GM12878 (cell line): ENCODE measurements at regions not wholly inside any gene's neighbourhood (a gene's known extent, or its start where the extent isn't known, plus 50 kb on each side); places are given as distances from the start of the nearest gene placed in this dataset.

Experiments
- ATAC-seq: fragments of 200-7000 bp; cut with Tn5 transposase; 3 replicates; pipeline ENCODE4 v1.9.1; 2020; ENCODE audit warnings: mild to moderate bottlenecking, moderate library complexity
- BruUV-seq: library from RNA; stranded (reverse); fragments of 400-500 nt; replicated peaks from 2 replicates; lab custom pipeline; 2021; lab: Mats Ljungman, UMichigan
- CTCF ChIA-PET: fragments of 300-600 bp; sonication (Branson Sonifier 250); formaldehyde crosslinking; extraction: SDS; loops from one replicate; lab custom pipeline; 2021; ENCODE audit warnings: inconsistent platforms; lab: Yijun Ruan, JAX
- POLR2A ChIA-PET: fragments of 350-600 bp; formaldehyde crosslinking; extraction: SDS; loops from one replicate; lab custom pipeline; 2021; ENCODE audit warnings: inconsistent platforms; lab: Charles Lee
- RAD21 ChIA-PET: fragments of 300-600 bp; sonication (Branson Sonifier 250); formaldehyde crosslinking; loops from one replicate; lab custom pipeline; 2023; ENCODE audit warnings: antibody characterized with exemption; ENCODE audit not compliant: unreplicated experiment; lab: Charles Lee
- SMC1A ChIA-PET: fragments of 300-600 bp; sonication (Branson Sonifier 250); formaldehyde crosslinking; loops from one replicate; lab custom pipeline; 2023; ENCODE audit not compliant: unreplicated experiment, uncharacterized antibody; lab: Charles Lee
- DNase-seq: peaks from one replicate; pipeline ENCODE4 v3.0.0-alpha.2; 2011; ENCODE audit warnings: low read depth, low spot score
- FAIRE-seq: peaks from 3 replicates; lab custom pipeline; 2011; peaks lifted over from hg19 to GRCh38; lab: Jason Lieb, UNC
- H2AFZ ChIP-seq: 2 replicates; pipeline ENCODE4 v1.6.0; 2011; ENCODE audit warnings: low read depth, low read length, control low read depth; ENCODE audit not compliant: control insufficient read depth
- H3K27ac ChIP-seq: 2 replicates; pipeline ENCODE4 v1.5.1; 2011; ENCODE audit warnings: control low read depth; ENCODE audit not compliant: control insufficient read depth, insufficient read depth
- H3K27me3 ChIP-seq, 2 experiments: replicated peaks in 1 of 2; 2 replicates each; pipeline versions ENCODE4 v1.6.0 to v1.6.1; 2011; ENCODE audit warnings: low read length in 1 of 2; ENCODE audit not compliant: control insufficient read depth in 2 of 2, insufficient read depth in 2 of 2
- H3K36me3 ChIP-seq, 2 experiments: 2 replicates each; pipeline ENCODE4 v1.5.1; 2011; ENCODE audit warnings: low read length in 1 of 2; ENCODE audit not compliant: control insufficient read depth in 2 of 2, insufficient read depth in 2 of 2
- H3K4me1 ChIP-seq: 2 replicates; pipeline ENCODE4 v1.6.1; 2011; ENCODE audit warnings: mild to moderate bottlenecking, low read length, moderate library complexity, mixed read lengths; ENCODE audit not compliant: control insufficient read depth, insufficient read depth
- H3K4me2 ChIP-seq: 2 replicates; pipeline ENCODE4 v1.6.0; 2011; ENCODE audit warnings: control low read depth; ENCODE audit not compliant: control insufficient read depth, insufficient read depth
- H3K4me3 ChIP-seq: fragments of 200-600 bp; sonication (generic); 2 replicates; pipeline ENCODE4 v1.5.1; 2016
- H3K79me2 ChIP-seq: 2 replicates; pipeline ENCODE4 v1.6.0; 2011; ENCODE audit warnings: low read length; ENCODE audit not compliant: control insufficient read depth, insufficient read depth
- H3K9ac ChIP-seq: 2 replicates; pipeline ENCODE4 v1.8.0; 2011; ENCODE audit warnings: low read length, control low read depth, mixed read lengths; ENCODE audit not compliant: control insufficient read depth, insufficient read depth
- H3K9me3 ChIP-seq: replicated peaks from 3 replicates; pipeline ENCODE4 v1.5.1; 2011; ENCODE audit warnings: mild to moderate bottlenecking, low read length; ENCODE audit not compliant: control insufficient read depth, insufficient read depth
- H4K20me1 ChIP-seq: 2 replicates; pipeline ENCODE4 v1.6.0; 2011; ENCODE audit not compliant: control insufficient read depth, insufficient read depth
- BACH1 ChIP-seq: fragments of 450-650 bp; IDR thresholded peaks from 2 replicates; pipeline ENCODE4 v1.6.1; 2017; ENCODE audit warnings: mild to moderate bottlenecking, borderline replicate concordance
- BHLHE40 ChIP-seq, 2 experiments: fragments of 450-650 bp in 1 of 2; IDR thresholded peaks; 2 replicates each; pipeline ENCODE4 v1.6.1; 2011 to 2017; ENCODE audit warnings: low read depth in 2 of 2, borderline replicate concordance in 1 of 2, improper control_type of control experiment in 1 of 2, low read length in 1 of 2, mild to moderate bottlenecking in 1 of 2
- CEBPB ChIP-seq, 2 experiments: fragments of 150-350 bp in 1 of 2; IDR thresholded peaks; 2 replicates each; pipeline ENCODE4 v1.6.1; 2012 to 2014; ENCODE audit warnings: low read depth in 2 of 2, low read length in 2 of 2, borderline replicate concordance in 1 of 2, inconsistent platforms in 1 of 2
- FOS ChIP-seq: IDR thresholded peaks from 3 replicates; pipeline ENCODE4 v1.6.1; 2011; ENCODE audit warnings: borderline replicate concordance; ENCODE audit not compliant: insufficient read length; ENCODE audit errors: extremely low read depth
- IRF5 ChIP-seq: fragments of 450-650 bp; IDR thresholded peaks from 2 replicates; pipeline ENCODE4 v1.6.1; 2017; ENCODE audit warnings: borderline replicate concordance
- MEF2B ChIP-seq: fragments of 450-650 bp; IDR thresholded peaks from 2 replicates; pipeline ENCODE4 v1.6.1; 2018; ENCODE audit warnings: mild to moderate bottlenecking, moderate library complexity; ENCODE audit not compliant: partially characterized antibody, poor library complexity, severe bottlenecking
- MTA2 ChIP-seq: fragments of 450-650 bp; IDR thresholded peaks from 2 replicates; pipeline ENCODE4 v1.6.1; 2016; ENCODE audit warnings: low read depth, mild to moderate bottlenecking, moderate library complexity
- NKRF ChIP-seq: fragments of 450-650 bp; conservative IDR thresholded peaks from 2 replicates; pipeline ENCODE4 v1.6.1; 2017; ENCODE audit warnings: mild to moderate bottlenecking, moderate library complexity
- STAT3 ChIP-seq: IDR thresholded peaks from 2 replicates; pipeline ENCODE4 v1.6.1; 2011; ENCODE audit warnings: low read depth, low read length, improper control_type of control experiment
- ZNF687 ChIP-seq: fragments of 450-650 bp; IDR thresholded peaks from 2 replicates; pipeline ENCODE4 v1.6.1; 2017; ENCODE audit warnings: mild to moderate bottlenecking, moderate library complexity
- WGBS: methylation state at CpG from one replicate; pipeline ENCODE4 v1.1.6; 2016; ENCODE audit warnings: low lambda C conversion rate; ENCODE audit not compliant: insufficient replicate concordance, insufficient coverage; ENCODE audit errors: missing lambda C conversion rate; 5-methylcytosine and 5-hydroxymethylcytosine counted together
- in situ Hi-C: fragments of 300-500 bp; cut with MboI; formaldehyde crosslinking; loops from 9 replicates; pipeline ENCODE4 v1.14.3; 2018; ENCODE audit warnings: mixed read lengths
- intact Hi-C: fragments of 100-400 bp; cut with micrococcal nuclease; formaldehyde crosslinking; loops from one replicate; pipeline ENCODE4 v1.14.2; 2022; ENCODE audit not compliant: unreplicated experiment

GRCh38 chr14:45968037-45968436, 683.5 kb downstream of the RPL10L start (continued):
- TF ChIP-seq ZNF687 (no peak), MTA2 (peak; percentile 71; the same call in 1 of the 2 replicates), MEF2B (no peak)

DNA sequence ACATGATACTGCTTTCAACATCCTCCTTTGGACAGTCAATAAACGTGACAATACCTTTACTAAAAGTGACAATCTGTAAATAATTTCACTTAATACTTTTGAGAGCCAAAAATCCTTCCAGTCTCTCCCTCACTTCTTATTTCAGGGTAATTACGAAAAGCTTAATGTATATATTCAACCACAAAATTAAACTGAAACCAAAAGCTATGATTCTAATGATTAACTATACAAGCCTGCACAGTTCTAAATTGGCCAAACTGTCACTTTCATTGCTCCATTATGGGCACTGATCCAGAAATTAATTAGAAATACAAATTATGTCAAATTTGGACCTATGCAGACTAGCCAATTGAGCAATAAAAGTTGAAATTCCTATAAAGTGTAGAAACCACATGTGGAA, 696.5 kb upstream of the MIS18BP1 start:
- no peak overlapping the region for H3K4me2 ChIP-seq

More for the DNA sequence above, 696.5 kb upstream of the MIS18BP1 start:
- Histone ChIP-seq H3K27me3 (no peaks in the 10 kb centered on the region), H3K27ac (no peak overlapping the region), H3K9ac (no peak overlapping the region), H3K4me1 (no peaks in the 10 kb centered on the region), H4K20me1 (no peaks in the 10 kb centered on the region), H3K4me3 (no peak overlapping the region), H3K36me3 (no peaks in the 10 kb centered on the region), H2AFZ (no peak overlapping the region), H3K9me3 (no peaks in the 10 kb centered on the region), H3K79me2 (no peaks in the 10 kb centered on the region)
- WGBS = 0% methylated on average over 2 of the region's 2 CpGs
- ChIA-PET RAD21 (no interaction called here), SMC1A (interaction anchor here (0.7 to 1.3 kb wide), 3 partner anchors 9 to 112 kb away, joined by 3 read pairs; no protein-coding TSS in a partner anchor), CTCF (interaction anchor here (0.6 kb wide), 1 partner anchor 301 kb away, joined by 3 read pairs; no protein-coding TSS in a partner anchor), POLR2A (no interaction called here)
- intact Hi-C loops = loop anchor here (10.0 kb wide), 1 partner anchor 525 kb away; no protein-coding TSS in a partner anchor
- DNase-seq (no peak), FAIRE-seq (no peak), ATAC-seq (peak; percentile 39)
- in situ Hi-C loops = no loop called here
- no TSS peak for BruUV-seq
- TF ChIP-seq IRF5 = no peak
- no peak for TF ChIP-seq NKRF
- TF ChIP-seq FOS = no peak
- no peak for TF ChIP-seq STAT3
- TF ChIP-seq MTA2 = peak; percentile 58; the same call in 1 of the 2 replicates
- TF ChIP-seq CEBPB (IDR thresholded peaks at IDR 0.05; ENCODE audit: borderline replicate concordance in 1 of 2, low read depth in 2 of 2, low read length in 2 of 2) = no peak
- TF ChIP-seq BACH1 = no peak
- no peak for TF ChIP-seq BHLHE40 (IDR thresholded peaks at IDR 0.05; ENCODE audit: borderline replicate concordance in 1 of 2, low read depth in 2 of 2, low read length in 1 of 2)
